Body of pancreas (tissue), 4 donors: ENCODE measurements at regions not wholly inside any gene's neighbourhood (a gene's known extent, or its start where the extent isn't known, plus 50 kb on each side); places are given as distances from the start of the nearest gene placed in this dataset.

Experiments used
- CTCF ChIP-seq, 7 experiments: fragments of 450-650 bp in 4 of 7; fragments of 200-600 bp in 3 of 7; sonication (generic) in 3 of 7; IDR thresholded peaks; one replicate each; pipeline ENCODE4 v1.5.1; 2016 to 2019; ENCODE audit warnings: antibody characterized with exemption in 7 of 7
- POLR2A ChIP-seq, 3 donors: fragments of 450-650 bp; IDR thresholded peaks; one replicate each; pipeline ENCODE4 v1.6.1; 2016; ENCODE audit warnings: antibody characterized with exemption in 3 of 3, mild to moderate bottlenecking in 2 of 3

- TF ChIP-seq CTCF (IDR thresholded peaks at IDR 0.05) (no peak), POLR2A (IDR thresholded peaks at IDR 0.05) (no peak)
Observed at GRCh38 chr16:73189136-73189535, 141.2 kb upstream of the ZFHX3 start.
